Kidney glomerular epithelial cell (primary cell): ENCODE measurements at regions not wholly inside any gene's neighbourhood (a gene's known extent, or its start where the extent isn't known, plus 50 kb on each side); places are given as distances from the start of the nearest gene placed in this dataset.

Source experiments
- DNase-seq: peaks from one replicate; lab custom pipeline; 2025; lab: John Stamatoyannopoulos, UW

DNA sequence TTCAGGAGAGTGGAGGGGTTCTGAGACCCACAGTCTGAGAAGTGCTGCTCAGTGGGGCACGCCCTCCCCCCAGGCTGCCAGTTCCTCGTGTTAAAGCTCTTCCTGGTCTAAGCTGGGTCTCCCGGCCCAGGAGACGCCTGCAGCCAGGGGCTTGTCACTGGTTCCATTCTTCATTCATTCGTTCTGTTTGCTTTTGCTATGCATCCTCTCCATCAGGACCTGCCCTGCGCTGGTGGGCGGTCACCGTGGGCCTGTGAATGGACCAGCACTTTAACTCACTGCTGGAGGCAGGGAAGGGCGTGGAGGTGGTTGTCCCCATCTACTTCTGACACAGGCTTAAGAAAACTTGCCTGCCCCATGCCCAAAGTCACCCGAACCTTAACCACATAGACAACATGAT lies 272.8 kb upstream of the HDAC4 start:
- no peak for DNase-seq

DNA sequence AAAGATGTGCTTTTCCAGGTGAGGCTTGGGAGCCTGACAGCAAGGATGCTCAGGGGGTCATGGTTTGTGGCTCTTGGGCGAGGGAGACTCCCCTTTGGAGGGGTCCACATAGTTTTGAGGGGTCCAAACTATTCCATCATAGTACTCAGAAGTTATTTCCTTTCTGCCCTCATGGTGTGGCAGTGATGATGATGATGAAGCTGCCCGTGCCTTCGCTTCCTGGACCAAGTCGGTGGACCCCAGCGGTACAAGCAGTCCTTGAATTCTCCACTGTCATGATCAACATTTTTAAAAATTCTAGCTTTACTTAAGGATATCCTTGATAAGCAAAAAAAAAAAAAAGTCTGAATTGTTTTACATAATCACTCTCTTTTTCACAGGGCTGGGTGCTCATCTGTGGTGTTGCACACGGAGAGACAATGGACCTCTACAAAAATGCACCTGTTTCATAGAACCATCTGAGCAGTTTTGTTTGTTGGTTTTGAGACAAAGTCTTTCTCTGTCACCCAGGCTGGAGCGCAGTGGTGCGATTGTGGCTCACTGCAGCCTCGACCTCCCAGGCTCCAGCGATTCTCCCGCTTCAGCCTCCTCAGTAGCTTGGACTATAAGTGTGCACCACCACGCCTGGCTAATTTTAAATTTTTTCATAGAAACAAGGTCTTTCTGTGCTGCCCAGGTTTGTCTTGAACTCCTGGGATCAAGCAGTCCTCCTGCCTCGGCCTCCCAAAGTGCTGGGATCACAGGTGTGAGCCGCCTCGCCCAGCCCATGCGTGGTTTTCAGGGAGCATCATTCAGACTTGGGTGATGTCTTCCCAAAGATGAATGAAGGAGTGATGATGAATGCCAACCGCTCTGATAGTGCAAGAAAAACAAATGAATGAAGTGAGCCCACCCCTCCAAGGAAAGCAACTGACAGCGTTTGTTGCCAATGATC lies 271.4 kb upstream of the HDAC4 start:
- no peak for DNase-seq

DNA sequence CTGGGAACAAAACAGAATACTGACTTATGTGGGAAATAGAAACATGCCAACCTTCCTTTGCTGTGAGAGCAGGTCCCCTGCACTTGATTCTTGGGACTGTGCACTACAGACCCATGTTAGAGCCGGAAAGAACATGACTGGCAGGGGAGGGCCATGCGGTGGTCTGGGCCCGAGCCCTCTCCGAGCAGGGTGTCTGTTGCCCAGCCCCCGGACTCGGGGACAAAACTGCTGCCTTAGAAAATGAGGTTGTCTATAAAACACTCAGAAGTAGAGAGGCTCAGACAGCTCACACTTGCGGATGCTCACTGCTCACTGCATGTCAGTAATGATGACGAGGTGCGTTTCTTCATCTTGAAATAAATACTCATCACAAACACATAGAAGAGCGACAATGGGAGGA lies 270.7 kb upstream of the HDAC4 start:
- DNase-seq = no peak

DNA sequence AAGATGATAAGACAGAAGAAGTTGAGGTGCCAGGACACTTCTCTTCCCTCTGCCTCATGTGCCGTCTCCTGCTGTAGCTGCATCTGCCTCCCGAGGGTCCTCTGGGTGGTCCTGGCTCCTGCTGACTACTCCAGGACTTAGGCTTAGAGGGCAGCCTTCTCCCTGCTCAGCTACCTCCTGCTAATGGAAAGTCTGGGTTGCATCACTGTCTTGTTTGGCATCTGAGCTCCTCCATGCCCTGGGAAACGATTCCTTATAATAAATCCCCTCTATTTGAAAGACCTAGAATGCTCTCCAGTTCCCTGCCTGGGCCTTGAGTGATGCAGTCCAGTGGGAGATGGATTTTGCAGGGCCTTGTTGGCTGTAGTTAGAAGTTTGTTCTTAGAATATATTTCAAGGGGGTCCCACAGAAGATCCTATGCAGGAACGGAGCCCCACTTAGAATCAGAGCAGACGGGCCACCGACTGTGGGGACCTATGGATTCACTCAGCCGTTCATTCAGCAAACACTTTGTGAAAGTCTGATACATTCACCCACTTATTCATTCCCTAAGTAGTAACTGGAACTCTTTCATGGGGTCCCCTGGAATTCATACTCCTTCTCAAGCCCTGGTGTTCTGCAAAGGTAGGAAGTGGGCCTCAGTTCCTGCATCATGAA lies 269.8 kb upstream of the HDAC4 start:
- no peak for DNase-seq

DNA sequence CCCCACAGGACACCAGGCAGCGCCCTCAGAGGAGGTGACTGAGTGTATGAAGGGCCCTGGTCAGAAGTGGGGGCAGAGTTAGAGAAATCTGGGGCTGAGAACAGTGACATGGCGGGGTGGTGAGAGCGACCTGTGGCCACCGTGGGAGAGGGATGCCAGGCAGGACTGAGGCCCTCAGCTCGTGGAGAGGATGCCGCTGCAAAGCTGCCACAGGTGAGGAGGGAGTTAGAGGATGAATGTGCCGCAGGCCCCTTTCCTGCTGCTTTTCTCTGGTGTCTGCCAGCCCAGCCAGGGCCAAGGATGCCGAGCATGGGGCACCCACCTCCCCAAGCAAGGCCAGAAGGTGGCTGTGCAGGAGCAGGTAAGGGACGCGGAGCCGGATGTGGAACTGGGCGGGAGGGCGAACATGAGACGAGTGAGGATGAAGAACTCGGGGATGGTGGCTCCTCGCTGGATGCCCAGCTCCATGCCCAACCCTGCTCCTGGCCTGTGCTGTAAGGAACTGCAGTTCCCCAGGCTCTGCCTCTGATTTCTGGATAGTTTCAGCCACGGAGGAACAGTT lies 269.2 kb upstream of the HDAC4 start:
- no peak for DNase-seq

DNA sequence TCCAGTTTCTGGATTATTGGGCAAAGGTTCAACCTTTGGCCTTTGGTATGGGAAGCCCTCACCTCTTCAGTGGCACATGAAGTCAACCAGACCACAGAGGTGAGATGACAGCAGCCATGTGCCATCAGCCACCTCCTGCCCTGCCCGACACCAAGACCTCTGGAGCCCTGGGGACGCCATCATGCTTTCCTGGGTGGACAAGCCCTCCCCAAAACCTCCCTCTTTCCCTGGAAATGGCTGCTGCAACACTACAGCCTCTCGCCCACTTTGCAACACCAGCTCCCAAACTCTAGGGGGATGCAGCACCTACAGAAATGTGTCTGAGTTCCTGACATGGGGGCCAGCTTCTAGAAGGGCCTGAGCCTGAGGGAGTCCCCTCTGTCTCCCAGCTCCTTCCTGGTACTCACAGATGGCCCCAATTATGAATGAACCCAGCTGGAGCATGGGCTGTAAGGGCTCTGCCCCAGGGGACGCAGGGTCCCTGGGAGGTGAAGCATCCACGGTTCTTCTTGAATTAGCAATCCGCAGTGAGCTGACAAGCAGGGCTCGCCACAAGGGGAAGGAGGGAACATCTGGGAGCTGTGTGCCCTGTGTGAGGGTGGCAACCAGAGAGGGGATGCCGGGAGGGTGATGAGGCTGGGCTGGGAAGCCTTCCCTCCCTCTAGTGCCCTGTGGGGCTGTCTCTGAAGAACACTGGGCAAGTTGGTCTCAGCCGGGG lies 268.5 kb upstream of the HDAC4 start:
- no peak for DNase-seq

DNA sequence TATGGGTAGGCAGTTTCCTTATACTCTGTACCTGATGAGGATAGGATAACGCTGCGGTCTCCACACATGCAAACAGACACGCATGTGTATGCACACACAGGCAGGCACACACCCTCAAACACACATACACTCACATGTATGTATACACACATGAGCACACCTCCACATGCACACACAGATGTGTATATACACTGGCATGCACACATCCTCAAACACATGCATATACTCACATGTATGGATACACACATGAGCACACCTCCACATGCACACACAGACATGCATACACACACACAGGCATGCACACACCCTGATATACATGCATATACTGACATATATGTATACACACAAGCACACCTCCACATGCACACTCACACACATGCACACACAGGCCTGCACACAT lies 267.8 kb upstream of the HDAC4 start:
- no peak for DNase-seq

DNA sequence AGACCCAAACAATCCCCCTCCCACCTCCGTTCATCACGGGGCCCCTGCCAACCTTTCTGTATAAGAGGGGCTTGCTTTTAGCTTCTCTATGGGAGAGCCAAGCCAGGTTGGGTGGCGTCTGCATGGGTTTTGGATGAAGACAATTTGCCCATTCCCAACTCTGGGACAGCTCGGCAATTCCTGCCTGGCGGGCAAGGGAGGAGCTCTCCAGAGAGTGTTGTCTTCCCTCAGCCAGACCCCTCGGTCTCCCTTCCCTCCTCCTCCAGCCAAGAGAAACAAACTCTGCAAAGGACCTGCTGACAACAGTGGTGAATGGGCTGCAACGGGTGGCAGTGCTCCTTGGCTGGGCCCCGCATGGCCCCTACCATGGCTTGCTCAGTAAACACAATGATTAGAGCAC lies 267.2 kb upstream of the HDAC4 start:
- DNase-seq = no peak

DNA sequence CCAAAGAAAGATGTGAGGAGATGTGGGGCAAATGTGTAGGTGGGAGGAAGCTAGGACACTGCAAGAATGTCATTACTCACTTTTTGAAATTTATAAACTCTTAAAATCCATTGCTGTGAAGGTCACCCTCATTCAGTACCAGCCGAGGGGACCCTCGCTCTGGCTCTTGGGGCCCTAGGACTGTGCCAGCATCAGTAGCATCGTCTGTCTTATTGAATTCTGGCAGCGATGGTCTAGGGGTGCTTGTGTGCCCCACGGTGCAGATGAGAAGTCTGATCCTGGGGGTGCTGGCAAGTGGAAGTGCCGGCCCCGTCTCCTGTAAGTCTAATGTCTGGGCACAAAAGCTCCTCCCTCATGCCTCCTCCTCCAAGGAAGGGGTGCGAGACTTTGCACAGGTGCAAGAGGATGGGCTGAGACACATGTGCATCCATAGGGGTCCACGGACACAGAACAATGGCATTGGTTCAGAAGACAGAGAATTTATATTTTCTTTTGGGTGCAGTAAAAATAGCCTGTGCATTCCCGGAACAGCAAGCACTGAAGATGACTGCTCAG lies 266.7 kb upstream of the HDAC4 start:
- DNase-seq = no peak

DNA sequence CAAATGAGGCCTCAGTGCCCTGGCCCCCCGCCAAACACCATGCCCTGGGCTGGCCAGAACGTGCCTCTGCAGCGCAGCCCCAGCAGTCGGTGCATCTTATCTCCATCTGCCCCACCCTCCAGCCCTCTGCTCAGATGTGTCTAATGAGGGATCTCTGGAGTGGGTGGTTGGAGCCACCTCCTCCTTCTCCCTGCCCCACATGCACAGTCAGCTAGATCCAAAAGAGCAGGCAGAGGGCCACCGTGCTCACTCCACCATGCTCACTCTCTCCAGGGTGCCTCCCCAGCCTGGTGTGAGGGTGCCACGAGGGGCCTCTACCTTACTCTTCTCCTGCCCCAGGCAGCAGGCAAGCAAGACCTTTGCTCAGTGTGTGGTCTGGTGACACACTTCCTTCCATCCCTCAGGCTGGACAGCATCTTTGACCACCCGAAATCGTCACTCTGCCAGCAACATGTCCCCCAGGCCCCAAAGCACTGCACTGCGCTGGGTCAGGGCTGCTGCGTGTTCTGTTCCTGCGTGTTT lies 266.1 kb upstream of the HDAC4 start:
- no peak for DNase-seq

DNA sequence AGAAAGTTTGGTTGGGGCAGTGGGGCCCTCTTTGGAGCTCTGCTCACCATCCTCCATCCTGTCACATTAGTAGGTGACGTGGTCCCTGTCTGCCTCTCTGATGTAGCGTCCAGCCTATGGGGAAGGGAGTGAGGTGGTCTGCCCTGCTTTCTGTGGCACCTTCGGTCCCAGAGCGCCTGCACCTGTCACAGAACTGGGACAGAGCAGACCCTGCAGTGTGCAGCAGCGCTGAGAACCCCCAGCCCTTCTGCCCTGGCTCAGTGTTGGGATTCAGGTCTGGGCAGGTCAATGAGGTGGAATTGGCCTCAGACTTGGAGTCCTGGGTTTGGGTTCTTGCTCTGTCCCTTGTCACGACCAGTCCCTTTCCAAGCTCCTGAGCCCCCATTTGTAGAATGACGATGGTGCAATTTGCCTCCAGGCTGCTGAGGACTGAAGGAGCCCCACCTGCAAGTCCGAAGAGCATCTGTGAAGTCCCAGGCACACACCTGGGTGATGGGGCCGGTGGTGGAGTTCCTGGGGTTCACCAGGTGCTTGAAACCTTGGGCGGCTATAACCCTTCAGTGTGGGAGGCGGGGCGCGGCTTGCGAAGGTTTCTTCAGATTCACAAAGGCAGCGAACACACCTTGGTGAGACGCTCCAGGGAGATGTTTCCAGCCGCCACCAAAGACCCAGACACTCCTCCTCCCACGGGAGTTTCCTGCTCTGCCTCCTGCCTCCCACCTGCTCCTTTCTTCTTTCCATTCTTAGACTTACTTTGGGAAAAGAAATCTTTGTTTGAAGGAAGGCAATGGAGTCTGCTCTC lies 265.4 kb upstream of the HDAC4 start:
- DNase-seq = no peak

DNA sequence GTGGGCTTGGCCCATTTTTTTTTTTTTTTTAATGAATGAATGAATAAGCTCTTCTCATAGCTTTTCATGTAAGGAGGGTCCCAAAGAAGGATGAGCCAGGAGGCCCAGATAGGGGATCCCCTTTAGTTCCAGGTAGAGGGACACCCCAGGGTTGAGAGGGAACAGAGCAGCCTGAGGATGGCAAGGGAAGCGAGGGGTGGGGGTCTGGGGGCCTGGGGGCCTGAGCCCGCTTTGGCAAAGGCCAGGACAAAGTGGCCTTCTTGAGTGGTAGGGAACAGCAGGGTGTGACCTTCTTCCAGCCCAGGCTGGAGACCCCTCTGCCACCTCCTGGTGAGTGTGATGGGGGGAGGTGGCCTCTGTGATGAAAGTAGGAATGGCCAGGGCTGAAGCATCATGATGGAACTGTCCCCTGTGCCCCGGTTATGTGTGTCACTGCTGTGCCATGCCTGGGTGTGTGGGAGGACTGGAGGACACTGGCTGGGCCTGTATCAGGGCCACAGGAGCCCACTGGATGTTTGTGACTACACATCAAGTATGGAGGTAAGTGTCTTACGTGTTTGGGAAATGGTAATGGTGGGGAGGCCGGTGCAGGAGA lies 263.5 kb upstream of the HDAC4 start:
- no peak for DNase-seq

DNA sequence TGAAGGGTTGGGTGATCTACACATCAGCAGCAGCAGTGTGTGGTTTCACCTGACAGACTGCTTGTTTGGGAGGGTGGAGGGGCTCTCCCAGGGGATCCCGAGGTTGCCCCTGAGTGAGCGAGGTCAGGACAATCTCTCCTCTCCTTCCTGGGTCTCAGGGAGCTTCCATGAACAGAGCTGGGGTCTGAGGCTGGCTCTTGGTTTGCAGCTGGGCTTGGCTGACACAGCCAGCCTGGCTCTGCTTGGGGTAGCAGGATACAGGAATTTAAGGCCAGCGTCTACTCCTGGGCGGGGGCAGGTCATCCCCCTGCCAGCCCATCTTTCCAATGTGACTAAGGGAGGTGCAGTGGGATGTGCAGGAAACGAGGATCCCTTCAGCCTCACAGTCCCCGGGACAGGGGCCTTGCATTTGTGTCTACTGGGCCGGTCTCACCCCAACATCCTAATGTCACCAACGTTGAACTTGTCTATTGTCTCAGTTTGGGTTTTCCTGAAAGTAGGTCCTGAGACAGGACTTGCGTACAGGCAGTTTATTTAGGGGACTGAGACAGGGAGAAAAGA lies 262.6 kb upstream of the HDAC4 start:
- DNase-seq = no peak

DNA sequence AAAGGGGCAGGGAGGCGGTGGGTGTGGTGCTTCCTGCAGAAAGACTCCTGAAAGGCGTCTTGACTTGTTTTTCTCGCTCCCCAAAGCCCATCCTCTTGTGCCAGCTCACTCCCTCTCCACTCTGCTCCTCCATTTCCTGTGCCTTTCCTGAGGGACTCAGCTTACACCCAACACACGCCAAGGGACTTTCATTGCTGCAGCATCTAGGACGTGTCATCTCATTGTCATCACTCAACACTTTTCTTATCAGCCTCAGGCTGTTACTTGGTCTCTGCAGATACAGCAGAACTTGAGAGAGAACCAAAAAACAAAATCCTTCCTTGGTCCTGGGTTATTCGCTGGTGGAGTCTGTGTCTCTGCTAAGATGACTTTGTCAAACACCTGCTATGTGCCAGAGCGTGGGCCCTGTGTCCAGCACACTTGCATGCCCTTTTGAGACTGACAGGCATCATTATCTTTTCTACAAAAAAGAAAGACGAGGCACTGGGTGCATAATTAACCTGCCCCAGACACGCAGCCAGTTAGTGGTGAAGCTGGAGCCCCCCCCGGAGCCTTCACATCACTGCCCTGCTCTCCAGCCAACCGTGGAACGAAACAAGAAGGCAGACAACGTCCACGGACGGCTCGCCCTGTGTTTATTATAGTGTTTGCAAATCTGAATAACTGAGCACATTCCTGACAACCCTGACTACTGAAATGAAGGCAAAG lies 261.7 kb upstream of the HDAC4 start:
- no peak for DNase-seq

DNA sequence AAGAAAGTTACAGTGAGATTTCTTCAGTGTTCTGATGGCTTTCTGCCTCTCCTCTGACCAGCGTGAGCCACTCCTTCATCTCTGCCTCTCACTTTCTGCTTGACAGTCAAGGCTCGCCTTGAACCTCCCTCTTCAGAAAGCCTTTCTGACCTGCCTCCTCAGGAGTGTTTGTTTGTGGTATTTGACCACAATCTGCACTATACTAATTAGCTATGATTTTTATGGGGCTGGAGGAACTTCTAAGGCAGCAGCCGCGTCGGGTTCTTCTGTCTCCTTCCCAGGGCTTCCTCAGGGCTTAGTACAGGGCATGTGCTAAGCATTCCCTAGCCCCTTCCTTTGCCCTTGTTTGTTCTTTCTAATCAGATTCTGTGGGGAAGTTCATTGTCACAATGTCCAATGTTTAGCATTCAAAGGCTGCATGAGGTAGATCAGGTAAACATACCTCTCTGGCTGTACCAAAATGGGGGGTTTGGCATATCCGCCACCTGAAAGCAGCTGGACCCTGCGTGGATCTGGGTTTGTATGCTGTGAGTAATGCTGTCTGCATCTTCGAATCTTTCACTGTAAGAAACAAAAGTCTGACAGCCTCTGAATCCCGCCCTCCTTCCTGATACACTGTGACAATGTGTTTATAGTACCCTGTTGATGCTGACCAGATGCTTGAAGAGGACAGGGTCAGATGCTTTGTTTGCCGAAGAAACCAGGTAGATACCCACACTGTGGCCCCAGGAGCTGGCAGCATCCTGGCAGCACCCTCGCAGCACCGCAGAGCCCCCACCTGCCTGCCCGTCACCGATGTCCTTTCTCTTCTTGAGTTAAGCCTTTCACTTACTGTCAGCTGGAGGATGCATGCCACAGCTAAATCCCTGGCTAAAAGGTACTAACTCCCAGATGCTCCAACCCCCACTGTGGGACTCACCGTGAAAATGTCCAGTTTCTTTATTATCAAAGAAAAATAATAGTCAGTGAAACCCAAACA lies 260.8 kb upstream of the HDAC4 start:
- DNase-seq = no peak

DNA sequence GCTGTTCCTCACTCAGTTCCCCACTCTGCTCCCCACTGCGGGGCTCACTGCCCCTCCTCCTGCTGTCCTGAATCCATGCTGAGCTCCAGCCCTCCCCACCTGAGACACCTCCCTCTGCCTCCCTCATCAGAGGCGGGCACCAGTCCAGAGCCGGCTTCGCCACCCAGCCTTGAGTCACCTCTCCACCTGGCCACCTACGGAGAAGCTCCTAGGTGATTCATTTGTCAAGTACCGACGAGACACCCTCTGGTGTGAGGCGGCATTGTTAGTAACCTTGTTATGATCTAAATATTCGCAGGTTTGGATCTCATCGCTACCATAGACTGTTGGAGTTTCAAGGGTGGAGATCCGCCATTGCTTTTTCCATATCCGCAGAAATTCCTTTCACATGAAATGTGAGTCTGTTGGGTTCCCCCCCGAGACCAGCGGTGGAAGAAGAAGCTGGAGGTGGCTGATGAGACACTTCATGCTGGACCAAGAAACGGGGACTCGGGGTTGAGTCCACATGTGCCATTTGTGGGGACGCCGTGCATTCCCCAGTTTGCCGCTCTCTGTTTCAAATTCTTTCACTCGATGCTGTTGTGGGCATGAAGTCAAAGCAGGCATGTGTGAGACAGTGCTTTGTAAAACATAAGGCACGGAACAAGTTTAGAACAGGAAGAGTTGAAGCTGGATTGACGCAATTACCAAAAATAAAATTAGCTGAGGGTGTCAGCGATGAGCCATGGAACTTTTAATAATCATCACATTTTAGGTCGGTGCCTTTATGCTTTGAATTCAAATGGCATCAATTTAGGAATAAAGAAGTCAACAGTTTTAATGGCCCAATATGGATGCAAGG lies 259.8 kb upstream of the HDAC4 start:
- no peak for DNase-seq

DNA sequence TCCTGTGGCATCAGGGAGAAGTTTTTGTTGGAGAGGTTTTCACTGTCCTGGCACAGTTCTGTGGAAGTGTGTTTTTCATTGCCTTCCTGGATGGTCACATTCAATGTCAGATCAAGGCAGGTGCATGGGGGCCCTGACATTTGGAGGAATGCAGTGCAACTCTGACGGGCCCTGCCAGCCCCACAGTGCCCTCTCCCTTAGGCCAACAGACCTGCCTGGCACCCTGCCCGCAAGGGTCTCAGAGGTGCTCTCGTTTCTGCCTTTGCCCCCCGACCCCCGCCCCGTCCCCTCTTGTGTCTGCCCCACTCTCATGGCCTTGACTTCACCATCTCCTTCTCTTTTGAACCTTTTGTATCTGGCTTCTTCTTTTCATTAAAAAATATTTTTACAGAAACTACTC lies 257.2 kb upstream of the HDAC4 start:
- no peak for DNase-seq

DNA sequence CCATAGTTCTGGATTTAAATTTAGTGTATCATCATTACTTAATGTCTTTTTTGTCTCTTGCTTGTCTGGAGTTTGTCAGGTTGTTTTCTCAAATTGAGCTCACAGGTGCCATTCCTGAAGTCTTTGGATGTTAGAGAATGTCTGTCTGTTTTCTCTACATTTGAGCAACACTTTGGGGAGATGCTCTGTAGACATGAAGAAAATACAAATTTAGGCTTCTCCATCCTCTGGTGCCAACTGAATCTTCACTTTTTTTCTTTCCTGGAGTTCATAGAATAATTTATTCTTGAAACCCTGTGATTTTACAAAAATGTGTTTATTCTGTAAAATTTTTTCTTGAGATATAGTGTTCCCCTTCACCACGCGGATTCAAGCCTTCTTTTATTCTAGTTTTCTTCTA lies 256.4 kb upstream of the HDAC4 start:
- no peak for DNase-seq
